Spleen (tissue), 11 donors: ENCODE measurements at regions not wholly inside any gene's neighbourhood (a gene's known extent, or its start where the extent isn't known, plus 50 kb on each side); places are given as distances from the start of the nearest gene placed in this dataset.

ENCODE experiments used
- DNase-seq: peaks from one replicate; pipeline ENCODE4 v3.0.0-alpha.2; 2020
- H3K27ac ChIP-seq, 8 donors: fragments of 200-600 bp; sonication (generic) in 7 of 8; 1 replicate in 4 of 8; 2 replicates in 4 of 8; pipeline versions ENCODE4 v1.5.0 to v1.8.0; 2016 to 2021; ENCODE audit warnings: inconsistent platforms in 4 of 8, mild to moderate bottlenecking in 4 of 8, moderate library complexity in 1 of 8
- H3K27me3 ChIP-seq, 7 donors: fragments of 200-600 bp; sonication (generic) in 6 of 7; replicated peaks in 1 of 7; 1 replicate in 4 of 7; 2 replicates in 3 of 7; pipeline versions ENCODE4 v1.5.0 to v1.8.0; 2016 to 2021; ENCODE audit warnings: inconsistent platforms in 3 of 7, mild to moderate bottlenecking in 1 of 7
- H3K36me3 ChIP-seq, 6 donors: fragments of 200-600 bp; sonication (generic) in 5 of 6; 1 replicate in 4 of 6; 2 replicates in 2 of 6; pipeline versions ENCODE4 v1.5.0 to v1.8.0; 2016 to 2021; ENCODE audit warnings: inconsistent platforms in 2 of 6
- H3K4me1 ChIP-seq, 6 donors: fragments of 200-600 bp; sonication (generic) in 5 of 6; 1 replicate in 3 of 6; 2 replicates in 3 of 6; pipeline versions ENCODE4 v1.5.0 to v1.8.0; 2016 to 2021; ENCODE audit warnings: inconsistent platforms in 3 of 6
- H3K4me3 ChIP-seq, 8 donors: fragments of 200-600 bp; sonication (generic) in 7 of 8; 1 replicate in 4 of 8; 2 replicates in 4 of 8; pipeline versions ENCODE4 v1.5.0 to v1.8.0; 2016 to 2021; ENCODE audit warnings: inconsistent platforms in 4 of 8, mild to moderate bottlenecking in 4 of 8, moderate library complexity in 2 of 8
- H3K9me3 ChIP-seq, 8 donors: fragments of 200-600 bp; sonication (generic) in 7 of 8; 1 replicate in 4 of 8; 2 replicates in 4 of 8; pipeline versions ENCODE4 v1.5.0 to v1.8.0; 2016 to 2021; ENCODE audit warnings: inconsistent platforms in 4 of 8
- CTCF ChIP-seq, 11 experiments: fragments of 200-600 bp in 7 of 11; fragments of 450-650 bp in 4 of 11; sonication (generic) in 4 of 11; IDR thresholded peaks in 8 of 11; conservative IDR thresholded peaks in 3 of 11; 1 replicate in 7 of 11; 2 replicates in 4 of 11; pipeline versions ENCODE4 v1.4.0 to v1.8.0; 2016 to 2021; ENCODE audit warnings: antibody characterized with exemption in 11 of 11, inconsistent platforms in 4 of 11, mild to moderate bottlenecking in 1 of 11
- POLR2A ChIP-seq, 3 donors: fragments of 450-650 bp; IDR thresholded peaks; one replicate each; pipeline ENCODE4 v1.5.1; 2017; ENCODE audit warnings: antibody characterized with exemption in 3 of 3, mild to moderate bottlenecking in 1 of 3
- POLR2AphosphoS5 ChIP-seq, 3 donors: sonication (generic); formaldehyde crosslinking; IDR thresholded peaks; one replicate each; pipeline ENCODE4 v1.5.1; 2017; ENCODE audit warnings: antibody characterized with exemption in 3 of 3
- WGBS, 5 donors: extraction: QIAGEN DNeasy Blood & Tissue Kit in 3 of 5; methylation state at CpG; one replicate each; pipeline versions ENCODE4 v1.1.5 to v1.1.7; 2013 to 2018; 5-methylcytosine and 5-hydroxymethylcytosine counted together
- intact Hi-C: fragments of 100-400 bp; cut with DNase I; formaldehyde crosslinking; loops from one replicate; pipeline ENCODE4 v1.15.0; 2023; ENCODE audit warnings: low total_unique reads
- donor health status: healthy with polysubstance abuse.
- donor health status: DM: no; HTN: no; CAD: no; lungs with moderate emphysema.
- donor health status: DM: no; HTN: no; CAD: no.
- donor health status: Bipolar disorder and iron deficiency.
- donor health status: healthy.
- donor health status: DM: no; HTN: no; CAD: no.
- donor health status: DM: yes; HTN: yes; CAD: no.

GRCh38 chr9:30574355-30575151 is 1809.9 kb upstream of the ACO1 start:
- Histone ChIP-seq H3K36me3 (no peaks in the 10 kb centered on the region), H3K9me3 (peaks cover 0 to 24% (median 13%) of the 10 kb centered on the region in 8 donors), H3K27me3 (no peaks in the 10 kb centered on the region), H3K4me1 (no peaks in the 10 kb centered on the region), H3K27ac (no peak overlapping the region), H3K4me3 (no peak overlapping the region)
- 87 to 97% (median 92%) methylated on average over 23 to 28 of the region's 28 CpGs for WGBS, 5 donors
- DNase-seq: peak; percentile 62
- TF ChIP-seq POLR2AphosphoS5 (IDR thresholded peaks at IDR 0.05): no peak
- no peak for TF ChIP-seq CTCF (IDR thresholded peaks at IDR 0.05 in 8 of 11, conservative IDR thresholded peaks at IDR 0.05 in 3 of 11)
- TF ChIP-seq POLR2A (IDR thresholded peaks at IDR 0.05): no peak
- intact Hi-C loops: no loop called here

- no peaks in the 10 kb centered on the region for H3K36me3 ChIP-seq
- no peak overlapping the region for H3K27ac ChIP-seq
- H3K4me3 ChIP-seq: no peak overlapping the region
- no peaks in the 10 kb centered on the region for H3K4me1 ChIP-seq
- no peaks in the 10 kb centered on the region for H3K27me3 ChIP-seq
- peak; percentile 65 for DNase-seq
- intact Hi-C loops: no loop called here
- no peak for TF ChIP-seq POLR2AphosphoS5 (IDR thresholded peaks at IDR 0.05)
- no peak for TF ChIP-seq CTCF (IDR thresholded peaks at IDR 0.05 in 8 of 11, conservative IDR thresholded peaks at IDR 0.05 in 3 of 11)
- no peak for TF ChIP-seq POLR2A (IDR thresholded peaks at IDR 0.05)
- 88 to 94% (median 91%) methylated on average over 12 to 16 of the region's 16 CpGs for WGBS, 5 donors
- H3K9me3 ChIP-seq: peaks cover 0 to 24% (median 13%) of the 10 kb centered on the region in 8 donors
Observed at GRCh38 chr9:30575218-30575617, 1809.2 kb upstream of the ACO1 start.

- DNase-seq: peak; percentile 47
- Histone ChIP-seq H3K27me3 (no peaks in the 10 kb centered on the region), H3K36me3 (no peaks in the 10 kb centered on the region), H3K4me1 (no peaks in the 10 kb centered on the region), H3K27ac (no peak overlapping the region), H3K4me3 (no peak overlapping the region), H3K9me3 (peaks cover 0 to 22% (median 13%) of the 10 kb centered on the region in 8 donors)
- TF ChIP-seq CTCF (IDR thresholded peaks at IDR 0.05 in 8 of 11, conservative IDR thresholded peaks at IDR 0.05 in 3 of 11) (no peak), POLR2AphosphoS5 (IDR thresholded peaks at IDR 0.05) (no peak), POLR2A (IDR thresholded peaks at IDR 0.05) (no peak)
- intact Hi-C loops: no loop called here
- WGBS, 5 donors: 93 to 97% (median 95%) methylated on average over 10 to 12 of the region's 12 CpGs
Observed at GRCh38 chr9:30575691-30576090, 1808.8 kb upstream of the ACO1 start.

- 79 to 98% (median 90%) methylated on average over 1 of the region's 1 CpG for WGBS, 5 donors
- TF ChIP-seq POLR2A (IDR thresholded peaks at IDR 0.05): no peak
- no peak for TF ChIP-seq POLR2AphosphoS5 (IDR thresholded peaks at IDR 0.05)
- TF ChIP-seq CTCF (IDR thresholded peaks at IDR 0.05 in 8 of 11, conservative IDR thresholded peaks at IDR 0.05 in 3 of 11): no peak
- intact Hi-C loops: no loop called here
- Histone ChIP-seq H3K36me3 (no peaks in the 10 kb centered on the region), H3K4me3 (no peak overlapping the region), H3K9me3 (peaks cover 0 to 19% (median 6%) of the 10 kb centered on the region in 8 donors), H3K27ac (no peak overlapping the region), H3K4me1 (no peaks in the 10 kb centered on the region), H3K27me3 (no peaks in the 10 kb centered on the region)
- DNase-seq: no peak
Observed at GRCh38 chr9:30579810-30580209, 1804.6 kb upstream of the ACO1 start.
